ENCODE measurements at regions not wholly inside any gene's neighbourhood (a gene's known extent, or its start where the extent isn't known, plus 50 kb on each side); places are given as distances from the start of the nearest gene placed in this dataset.
"Not testable (repeated sequence)": the region's sequence is repeated elsewhere in the genome, so short reads cannot be mapped to it uniquely, and the experiment has no call there.

DNA sequence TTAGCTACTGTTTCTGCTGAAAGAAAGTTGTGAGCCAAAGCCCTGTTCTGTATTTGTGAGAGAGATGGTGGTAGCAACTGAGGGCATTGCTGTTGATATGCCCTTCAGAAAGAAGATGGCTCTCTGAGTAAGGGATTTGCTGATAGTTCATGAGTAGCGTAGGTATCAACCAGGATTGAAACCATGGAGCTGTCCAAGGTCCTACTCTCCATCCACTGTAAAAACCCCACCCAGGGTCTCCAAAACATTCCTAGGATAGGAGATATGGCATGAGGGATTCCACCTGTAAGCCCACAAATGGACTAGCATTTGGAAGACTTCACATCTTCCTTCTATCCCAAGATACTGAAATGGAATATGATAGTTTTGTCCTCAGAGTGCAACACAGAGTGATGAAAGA, 277.1 kb upstream of the PRKX start:
- no peak for DNase-seq

DNA sequence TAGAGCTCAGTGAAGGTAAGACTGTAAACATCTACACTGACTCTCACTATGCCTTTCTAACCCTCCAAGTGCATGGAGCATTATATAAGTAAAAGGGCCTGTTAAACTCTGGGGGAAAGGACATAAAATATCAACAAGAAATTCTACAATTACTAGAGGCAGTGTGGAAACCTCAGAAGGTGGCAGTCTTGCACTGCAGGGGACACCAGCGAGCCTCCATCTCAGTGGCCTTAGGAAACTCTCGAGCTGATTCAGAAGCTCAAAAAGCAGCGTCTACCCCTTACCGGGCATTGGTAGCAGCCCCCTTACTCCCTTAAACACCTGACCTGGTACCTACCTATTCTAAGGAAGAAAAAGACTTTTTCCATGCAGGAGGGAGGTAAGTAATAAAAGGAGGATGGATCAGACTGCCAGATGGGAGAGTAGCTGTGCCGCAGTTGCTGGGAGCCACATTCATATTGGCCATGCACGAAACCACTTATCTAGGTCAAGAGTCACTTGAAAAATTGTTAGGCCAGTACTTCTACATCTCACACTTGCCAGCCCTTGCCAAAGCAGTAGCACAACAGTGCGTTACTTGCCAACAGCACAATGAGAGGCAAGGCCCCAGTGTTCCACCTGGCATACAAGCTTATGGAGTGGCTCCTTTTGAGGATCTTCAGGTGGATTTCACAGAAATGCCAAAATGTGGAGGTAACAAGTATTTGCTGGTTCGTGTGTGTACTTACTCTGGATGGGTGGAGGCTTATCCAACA, 258.8 kb upstream of the PRKX start:
- DNase-seq = not testable (repeated sequence)

DNA sequence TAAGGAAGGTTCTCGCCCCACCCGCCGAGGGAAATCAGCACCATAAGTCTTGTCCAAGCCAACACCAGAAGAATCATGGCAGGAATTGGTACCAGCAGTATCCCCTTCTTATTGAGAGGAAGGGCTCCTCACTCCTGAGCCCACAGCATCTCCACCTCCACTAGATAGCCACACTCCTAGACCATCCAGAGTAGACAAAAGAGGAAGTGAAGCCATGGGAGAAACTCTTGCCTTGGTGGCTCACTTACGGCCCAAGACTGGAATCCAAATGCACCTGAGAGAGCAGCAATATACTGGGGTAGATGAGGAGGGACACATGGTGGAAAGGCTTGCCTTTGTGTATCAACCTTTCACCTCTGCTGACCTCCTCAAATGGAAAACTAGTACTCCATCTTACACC, 255.3 kb upstream of the PRKX start:
- no peak for DNase-seq

DNA sequence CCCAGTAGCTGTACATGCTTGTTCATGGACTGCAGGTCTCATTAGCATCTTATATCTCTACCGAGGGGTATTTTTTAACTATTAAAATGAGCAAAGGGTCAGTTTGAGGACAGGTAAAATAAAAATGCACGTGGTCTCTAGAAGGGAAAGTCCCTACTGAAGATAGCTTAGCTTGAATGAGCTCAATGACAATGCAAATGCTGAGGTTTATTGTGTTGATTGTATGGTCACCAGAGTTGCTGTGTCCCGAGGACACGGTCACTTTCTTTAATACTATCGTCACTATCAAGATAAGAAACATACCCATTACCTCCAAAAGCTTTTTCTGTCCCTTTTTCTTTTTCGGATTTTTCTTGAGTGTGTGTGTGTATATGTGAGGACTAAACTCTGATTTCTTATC, 250.5 kb upstream of the PRKX start:
- no peak for DNase-seq

DNA sequence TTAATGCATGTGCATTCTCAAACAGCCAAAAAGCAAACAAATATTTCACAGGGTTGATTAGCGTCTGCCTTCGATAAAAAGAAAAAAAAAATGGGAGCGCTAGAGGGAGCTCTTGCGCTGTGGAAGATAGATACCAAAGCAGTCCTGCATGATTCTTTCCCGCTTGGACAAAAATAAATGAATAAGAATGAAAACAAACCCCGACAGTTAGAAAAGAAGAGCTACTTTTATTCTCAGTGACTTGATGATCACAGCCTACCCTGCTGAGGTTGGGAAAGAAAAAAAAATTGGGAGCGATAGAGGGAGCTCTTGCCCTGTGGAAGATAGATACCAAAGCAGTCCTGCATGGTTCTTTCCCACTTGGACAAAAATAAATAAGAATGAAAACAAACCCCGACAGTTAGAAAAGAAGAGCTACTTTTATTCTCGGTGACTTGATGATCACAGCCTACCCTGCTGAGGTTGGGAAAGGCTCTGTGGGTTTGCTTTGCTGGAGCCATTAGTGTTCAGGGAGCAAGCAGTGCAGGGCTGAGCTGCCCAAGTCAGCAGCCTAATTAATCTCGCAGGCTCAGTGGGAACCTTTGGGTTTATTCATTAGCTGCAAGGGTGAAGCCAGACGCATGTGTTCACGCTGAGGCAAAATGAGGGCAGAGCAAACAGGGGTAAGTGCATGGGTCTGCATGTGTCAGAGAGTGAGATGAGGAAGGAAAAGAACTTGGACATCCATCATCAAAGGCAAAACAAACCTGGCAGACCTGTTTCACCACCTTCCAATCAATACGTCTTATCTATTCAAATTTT, 249.3 kb upstream of the PRKX start:
- DNase-seq = peak; percentile 1

DNA sequence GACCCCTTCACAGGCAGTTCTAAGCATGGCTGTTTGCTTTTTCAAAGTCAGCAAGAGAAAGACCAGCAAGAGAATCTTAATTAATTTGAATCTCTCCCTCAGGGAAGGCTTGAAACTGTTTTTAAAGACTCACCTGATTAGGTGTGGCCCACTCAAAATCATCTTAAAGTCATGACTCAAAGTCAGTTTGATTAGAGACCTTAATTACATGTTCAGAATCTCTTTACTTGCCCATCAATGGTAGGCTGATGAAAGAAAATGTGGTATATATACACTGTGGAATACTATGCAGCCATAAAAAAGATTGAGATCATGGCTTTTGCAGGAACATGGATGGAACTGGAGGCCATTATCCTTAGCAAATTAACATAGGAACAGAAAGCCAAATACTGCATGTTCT, 247.5 kb upstream of the PRKX start:
- DNase-seq = no peak

DNA sequence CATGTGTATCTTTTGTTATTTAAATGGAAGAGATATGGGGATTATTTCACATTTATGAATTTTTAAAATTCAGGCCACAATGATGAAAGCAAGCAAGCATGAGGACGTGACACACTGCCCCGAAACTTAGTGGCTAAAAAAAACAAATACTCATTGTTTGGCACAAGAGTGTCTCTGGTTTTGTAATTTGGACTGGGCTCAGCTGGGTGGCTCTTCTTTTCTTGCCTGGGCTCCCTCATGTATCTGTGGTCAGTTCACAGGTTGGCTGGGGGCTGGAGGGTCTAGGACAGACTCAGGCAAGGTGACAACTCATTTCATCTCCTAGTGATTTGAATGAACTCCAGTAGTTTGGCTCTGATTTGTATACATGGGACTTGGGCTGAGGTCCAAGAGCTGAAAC, 238.4 kb upstream of the PRKX start:
- no peak for DNase-seq

DNA sequence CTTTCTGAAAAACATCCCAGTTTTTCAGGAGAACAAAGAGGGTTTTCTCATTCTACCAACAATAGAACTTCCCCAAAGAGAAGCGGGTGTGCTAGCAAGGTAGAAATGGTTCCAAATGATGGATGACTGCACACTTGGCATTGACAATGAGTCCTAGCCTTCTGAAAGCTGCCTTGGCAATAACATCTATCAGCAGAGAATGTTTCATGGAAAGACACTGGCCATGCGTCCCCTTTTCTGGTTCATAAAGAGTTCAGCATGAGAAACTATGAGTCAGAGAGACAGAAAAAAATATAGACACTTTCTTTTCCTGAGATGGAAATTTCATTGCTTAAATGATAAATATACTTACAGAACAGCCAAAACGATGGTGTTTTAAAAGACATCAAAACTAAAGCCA, 236.9 kb upstream of the PRKX start:
- no peak for DNase-seq

DNA sequence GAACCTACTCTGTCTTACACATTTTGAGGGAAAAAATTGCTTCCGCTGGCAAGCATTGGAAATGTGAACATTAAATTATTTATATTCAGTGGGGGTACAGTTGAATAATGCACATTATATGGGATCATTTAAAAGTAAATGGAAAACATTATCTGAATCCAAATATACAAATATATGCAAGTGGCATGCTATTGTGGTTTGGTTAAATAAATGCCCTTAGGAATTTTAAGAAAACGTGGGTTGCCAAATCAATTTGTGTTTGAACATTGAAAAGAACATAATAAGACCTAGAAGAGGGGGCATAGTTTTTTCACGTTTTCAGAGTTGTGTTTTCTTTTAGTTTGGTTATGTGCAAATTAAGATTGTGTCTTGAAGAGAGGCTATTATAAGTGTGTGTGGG, 230.5 kb upstream of the PRKX start:
- DNase-seq = no peak

DNA sequence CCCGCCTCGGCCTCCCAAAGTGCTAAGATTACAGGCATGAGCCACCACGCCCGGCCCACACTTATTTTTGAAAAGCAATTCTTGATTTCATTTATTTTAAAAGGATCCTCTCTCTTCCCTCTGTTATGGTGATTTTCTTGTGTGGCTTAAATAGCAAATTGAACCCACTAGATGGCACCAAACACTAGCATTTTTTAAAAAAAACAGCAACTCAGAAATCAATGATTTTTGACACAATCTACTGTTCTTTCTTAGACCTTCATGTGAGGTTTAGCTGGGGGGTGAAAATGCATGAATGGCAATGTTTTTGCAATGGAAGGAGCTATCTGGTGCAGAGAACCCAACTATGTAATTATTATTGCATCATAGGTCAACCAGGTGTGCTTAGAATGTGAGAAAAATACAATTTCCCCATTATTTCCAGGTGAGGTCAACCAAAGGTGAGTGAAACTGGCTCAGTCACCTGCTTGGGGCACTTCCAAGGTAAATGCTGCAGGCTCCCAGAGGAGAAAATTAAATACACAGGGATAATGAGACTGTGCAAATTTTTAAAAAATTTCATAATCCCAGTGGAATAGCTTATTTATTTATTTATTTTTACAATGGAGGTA, 226.7 kb upstream of the PRKX start:
- DNase-seq = peak; percentile 2

DNA sequence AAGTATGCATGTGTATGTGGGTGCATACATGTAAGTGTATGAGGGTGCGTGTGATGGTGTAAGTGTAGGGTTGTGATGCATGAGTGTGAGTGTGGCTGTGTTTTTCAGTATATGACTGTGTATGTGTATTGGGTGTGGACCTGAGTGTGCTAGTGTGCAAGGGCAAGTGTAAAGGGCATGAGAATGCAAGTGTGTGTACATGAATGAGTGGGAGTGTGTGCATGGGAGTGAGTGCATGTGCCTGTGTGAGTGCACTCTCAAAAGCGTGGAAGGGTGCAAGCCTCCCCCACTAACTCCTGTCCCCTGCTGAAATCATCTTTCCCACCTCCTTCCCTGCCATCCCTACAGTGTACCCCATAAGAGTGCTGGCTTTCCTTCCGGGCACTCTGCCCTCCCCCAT, 225.1 kb upstream of the PRKX start:
- DNase-seq = no peak

DNA sequence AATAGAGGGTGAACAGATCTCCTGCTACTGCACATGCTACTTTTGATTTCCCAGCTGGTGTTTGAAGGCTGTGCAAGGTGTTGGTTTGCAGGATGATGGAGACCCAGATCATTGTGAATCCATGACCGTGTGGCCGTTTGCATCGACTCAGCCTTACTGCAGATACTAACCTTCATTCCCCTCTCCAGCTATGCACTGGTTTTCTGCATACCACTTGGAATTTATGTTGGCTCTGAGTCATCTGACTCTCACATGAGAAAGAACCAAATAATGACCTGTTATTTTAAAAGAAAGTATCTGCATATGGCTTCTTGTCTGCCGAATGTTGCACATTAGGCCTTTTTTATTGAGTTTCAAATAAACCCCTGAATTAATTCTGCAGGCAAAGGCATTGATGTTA, 221.7 kb upstream of the PRKX start:
- DNase-seq = not testable (repeated sequence)

DNA sequence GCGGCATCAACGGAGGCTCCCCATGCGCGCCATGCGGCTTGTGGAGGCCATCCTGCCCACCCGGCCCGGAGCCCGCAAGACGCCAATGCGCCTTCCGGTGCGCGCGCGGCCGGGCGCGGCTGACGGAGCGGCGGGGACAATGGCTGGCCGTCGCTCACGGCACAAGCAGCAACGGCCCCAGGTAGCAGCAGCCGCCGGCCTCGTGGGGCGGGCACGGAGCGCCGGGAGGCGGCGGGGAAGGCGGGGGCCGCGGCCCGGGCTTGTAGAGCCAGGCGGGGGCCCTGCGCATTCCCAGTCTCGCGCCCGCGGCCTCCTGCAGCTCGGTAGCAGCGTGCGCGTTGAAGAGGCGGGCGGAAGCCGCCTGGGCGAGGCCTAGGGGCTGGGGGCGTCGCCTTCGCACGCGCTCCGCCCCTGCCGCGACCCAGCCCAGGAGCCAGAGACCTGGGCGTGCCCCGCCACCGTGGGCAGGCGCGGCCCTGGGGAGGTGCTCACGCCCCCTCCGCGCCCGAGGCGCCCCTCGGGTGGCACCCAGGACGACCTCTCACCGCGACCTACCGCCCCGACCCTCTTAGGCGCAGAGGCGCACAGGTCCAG, 207.1 kb upstream of the PRKX start:
- DNase-seq = not testable (repeated sequence)

DNA sequence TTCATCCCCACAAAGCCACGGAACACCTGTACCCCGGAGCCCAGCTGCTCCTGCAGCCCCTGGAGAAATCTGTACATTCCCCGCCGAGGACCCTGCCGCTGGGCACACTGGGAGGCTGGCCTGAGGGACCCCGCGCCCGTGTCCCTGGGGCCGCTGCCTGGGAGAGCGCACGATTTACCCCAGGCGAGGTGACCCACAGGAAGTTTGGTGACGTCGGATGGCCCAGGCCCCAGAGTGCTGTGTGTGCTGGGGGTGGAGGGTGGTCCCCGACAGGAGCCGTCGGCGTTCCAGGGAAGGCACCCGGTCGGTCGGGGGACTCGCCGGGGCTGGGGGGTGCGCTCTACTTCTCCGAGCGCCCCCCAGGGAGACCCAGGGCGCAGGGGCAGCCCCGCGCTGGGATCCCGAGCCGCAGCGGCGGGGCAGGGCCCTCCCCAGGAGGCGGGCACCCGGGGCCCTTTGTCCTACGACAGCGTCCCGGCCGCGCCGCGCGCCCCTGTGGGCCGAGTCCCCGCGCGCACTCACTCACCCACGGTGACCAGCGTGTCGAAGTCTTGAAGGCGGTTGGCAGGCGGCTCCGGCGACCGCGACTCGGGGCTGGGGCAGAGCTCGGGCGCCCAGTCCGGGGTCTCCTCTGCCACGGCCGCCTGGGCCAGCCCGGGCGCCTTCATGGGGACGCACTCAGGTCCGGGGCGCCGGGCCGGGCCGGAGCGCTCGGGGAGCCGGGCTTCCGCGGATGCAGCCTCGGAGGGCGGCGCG, 206.4 kb upstream of the PRKX start:
- not testable (repeated sequence) for DNase-seq

DNA sequence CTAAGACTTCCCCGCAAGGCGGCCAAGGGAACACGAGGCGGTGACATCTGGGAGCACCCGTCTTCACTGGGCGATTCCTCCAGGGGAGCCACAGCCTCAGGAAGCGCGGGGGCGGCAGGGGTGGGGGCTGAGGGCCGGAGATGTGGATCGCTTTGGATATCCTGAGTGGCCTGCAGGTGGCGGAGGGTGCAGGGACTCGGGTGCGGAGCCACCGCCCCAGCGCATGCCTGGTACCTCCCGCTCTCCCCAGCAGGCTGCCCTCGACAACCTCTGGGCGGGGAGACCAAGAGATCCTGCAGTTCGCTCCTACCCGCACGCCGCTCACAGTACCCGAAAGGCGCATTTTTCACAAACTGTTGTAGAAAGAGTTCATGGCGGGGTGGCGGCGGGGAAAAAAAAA, 201.4 kb upstream of the PRKX start:
- not testable (repeated sequence) for DNase-seq

DNA sequence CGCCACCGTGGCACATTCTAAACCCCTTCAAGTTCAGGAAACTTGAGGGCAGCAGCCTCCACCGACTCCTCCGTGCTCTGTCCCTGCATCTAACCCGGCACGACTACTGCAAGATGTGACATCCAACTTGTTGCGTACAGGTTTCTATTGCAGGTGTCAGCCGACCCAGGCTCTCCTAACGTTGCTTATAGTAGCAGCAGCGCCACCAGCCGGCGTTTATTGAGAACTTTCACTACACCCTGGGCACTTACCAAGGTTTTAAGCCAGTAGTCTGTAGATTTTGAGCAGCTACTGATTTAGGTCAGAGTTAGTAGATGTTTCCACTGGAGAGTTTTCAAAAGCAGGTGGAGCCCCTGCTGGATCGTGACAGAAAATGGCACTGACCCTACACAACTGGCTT, 200.6 kb upstream of the PRKX start:
- not testable (repeated sequence) for DNase-seq

DNA sequence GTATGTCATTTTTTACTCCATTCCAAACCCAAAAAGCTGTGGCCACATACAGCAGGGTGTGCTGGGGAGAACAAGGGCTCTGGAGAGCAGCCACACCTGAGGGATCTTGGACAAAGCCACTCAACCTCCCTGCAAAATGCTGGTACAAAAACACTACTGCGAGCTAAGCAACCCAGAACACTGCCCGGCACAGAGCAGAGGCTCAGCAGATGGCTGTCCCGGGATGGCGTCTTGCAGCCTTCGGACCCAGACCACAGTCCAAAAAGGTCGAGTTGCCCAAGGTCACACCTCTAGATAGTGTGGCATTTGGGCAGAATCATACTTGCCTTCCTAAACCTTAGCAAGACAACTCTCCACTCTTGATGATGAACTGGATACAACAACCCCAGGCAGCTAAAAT, 197.6 kb upstream of the PRKX start:
- not testable (repeated sequence) for DNase-seq

DNA sequence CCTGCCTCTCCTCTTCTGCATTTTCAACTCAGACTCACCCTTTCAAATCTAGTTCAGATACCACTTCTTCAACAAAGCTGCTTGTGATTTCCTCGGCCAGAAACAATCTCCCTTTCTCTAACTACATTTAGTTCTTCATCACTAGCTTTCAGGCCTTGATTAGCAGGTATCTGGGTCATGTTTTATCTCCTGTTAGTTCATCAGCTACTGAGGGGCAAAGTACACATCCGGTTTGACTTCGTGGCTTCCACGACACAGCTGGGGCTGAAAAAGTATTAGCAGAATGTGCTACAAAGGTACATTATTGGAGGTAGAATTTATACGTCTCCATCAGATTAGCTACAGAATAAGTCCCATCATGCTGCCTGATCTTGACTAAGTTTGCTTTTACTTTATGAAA, 197.2 kb upstream of the PRKX start:
- DNase-seq = not testable (repeated sequence)

DNA sequence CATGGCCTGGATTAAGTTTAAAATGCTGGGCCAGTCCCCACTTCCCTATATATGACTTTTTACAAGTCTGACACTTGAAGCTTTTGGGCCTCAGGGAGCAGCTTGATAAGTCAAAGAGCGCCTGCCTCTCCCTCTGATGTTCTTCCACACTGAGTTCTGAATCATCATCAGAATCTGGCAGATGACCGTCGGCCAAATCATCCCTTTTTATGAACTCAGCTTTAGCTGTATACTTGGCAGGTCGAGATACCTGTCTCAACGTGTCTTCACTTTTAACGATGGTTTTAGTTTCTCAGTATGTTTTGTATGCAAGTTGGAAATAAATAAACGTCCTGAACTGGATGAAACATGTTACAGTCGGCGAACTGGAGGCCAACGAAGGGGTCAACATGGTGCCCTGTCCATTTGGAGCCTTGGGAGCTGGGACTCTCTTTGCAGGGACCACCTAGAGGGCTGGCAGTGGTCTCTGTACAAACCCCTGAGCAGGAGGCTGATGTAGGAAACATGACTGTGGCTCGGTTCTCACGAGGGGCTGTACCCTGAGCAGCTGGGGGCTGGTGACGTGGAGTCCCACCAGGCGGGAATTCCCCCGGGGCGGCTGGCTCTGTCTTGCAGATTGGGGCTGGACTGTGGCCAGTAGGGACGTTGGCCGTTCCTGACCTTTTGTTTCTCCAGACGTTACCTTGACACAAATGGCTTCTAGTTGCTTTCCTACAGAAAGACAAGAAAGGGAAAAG, 192.2 kb upstream of the PRKX start:
- not testable (repeated sequence) for DNase-seq

DNA sequence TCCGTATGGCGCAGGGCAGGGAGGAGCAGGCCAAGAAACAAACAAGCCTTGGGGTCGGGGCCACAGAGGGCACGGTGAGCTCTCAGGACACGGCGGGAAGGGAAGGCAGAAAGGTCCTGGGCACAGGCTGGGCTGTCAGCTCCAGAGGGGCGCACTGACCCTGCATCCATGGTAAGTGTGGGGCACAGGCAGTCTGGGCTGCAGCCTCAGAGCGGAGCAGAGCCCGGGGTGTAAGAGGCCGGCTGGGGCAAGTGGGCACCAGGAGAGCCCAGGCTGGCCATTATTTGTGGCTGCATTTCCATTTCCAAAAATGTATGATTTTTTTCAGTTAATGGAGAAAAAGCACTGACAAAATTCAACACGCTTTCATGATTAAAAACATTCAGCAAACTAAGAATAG, 188.8 kb upstream of the PRKX start:
- not testable (repeated sequence) for DNase-seq

DNA sequence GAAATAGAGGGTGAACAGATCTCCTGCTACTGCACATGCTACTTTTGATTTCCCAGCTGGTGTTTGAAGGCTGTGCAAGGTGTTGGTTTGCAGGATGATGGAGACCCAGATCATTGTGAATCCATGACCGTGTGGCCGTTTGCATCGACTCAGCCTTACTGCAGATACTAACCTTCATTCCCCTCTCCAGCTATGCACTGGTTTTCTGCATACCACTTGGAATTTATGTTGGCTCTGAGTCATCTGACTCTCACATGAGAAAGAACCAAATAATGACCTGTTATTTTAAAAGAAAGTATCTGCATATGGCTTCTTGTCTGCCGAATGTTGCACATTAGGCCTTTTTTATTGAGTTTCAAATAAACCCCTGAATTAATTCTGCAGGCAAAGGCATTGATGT, 183.3 kb upstream of the PRKX start:
- DNase-seq = not testable (repeated sequence)

DNA sequence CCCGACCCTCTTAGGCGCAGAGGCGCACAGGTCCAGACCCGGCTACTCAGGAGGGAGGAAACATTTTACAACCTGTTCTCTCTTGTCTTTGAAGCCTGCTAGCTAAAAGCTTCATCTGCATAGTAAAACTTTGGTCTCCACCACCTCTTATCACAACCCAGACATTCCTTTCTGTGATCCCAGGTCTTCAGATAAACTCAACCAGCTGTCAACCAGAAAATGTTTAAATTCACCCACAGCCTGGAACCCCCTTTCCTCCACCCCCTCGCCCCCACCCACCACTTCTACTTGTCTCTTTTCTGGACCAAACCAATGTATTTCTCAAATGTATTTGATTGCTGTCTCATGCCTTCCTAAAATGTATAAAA, 169.1 kb upstream of the PRKX start:
- DNase-seq = not testable (repeated sequence)
